Neural cell (in vitro differentiated cells): ENCODE measurements at regions not wholly inside any gene's neighbourhood (a gene's known extent, or its start where the extent isn't known, plus 50 kb on each side); places are given as distances from the start of the nearest gene placed in this dataset.

ENCODE experiments used
- CTCF ChIP-seq: fragments of 450-650 bp; IDR thresholded peaks from 2 replicates; pipeline ENCODE4 v1.5.1; 2014; ENCODE audit warnings: antibody characterized with exemption, mild to moderate bottlenecking, moderate library complexity; ENCODE audit not compliant: poor library complexity, severe bottlenecking
- SMC3 ChIP-seq: fragments of 450-650 bp; conservative IDR thresholded peaks from 2 replicates; pipeline ENCODE4 v1.6.1; 2014; ENCODE audit warnings: antibody characterized with exemption, mild to moderate bottlenecking, moderate library complexity; ENCODE audit not compliant: poor library complexity
- TF ChIP-seq, protein P1 (sequence below): IDR thresholded peaks from 2 replicates; pipeline ENCODE4 v1.6.1; 2012; ENCODE audit warnings: borderline replicate concordance

DNA sequence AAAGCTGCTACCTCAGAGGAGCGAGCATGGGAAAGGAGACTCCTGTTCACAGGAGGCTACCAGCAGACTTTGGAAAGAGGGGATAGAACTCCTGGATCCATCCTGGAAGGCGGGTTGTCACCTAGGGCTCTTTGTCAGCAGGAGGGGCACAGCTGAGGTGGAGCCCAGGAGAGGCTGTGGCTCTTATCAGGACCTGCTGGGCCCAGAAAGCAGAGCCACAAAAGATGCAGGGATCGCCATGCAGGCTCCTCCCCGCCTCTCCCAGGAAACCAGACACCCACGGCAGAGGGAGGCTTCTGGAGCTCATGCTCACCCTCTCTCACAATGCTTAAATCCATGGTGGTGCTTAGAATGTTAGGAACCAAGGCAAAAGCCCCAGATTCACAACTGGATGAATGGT, 994.2 kb downstream of the UQCRFS1 start:
- TF ChIP-seq SMC3 (no peak), CTCF (no peak)
- TF ChIP-seq, protein P1, sequence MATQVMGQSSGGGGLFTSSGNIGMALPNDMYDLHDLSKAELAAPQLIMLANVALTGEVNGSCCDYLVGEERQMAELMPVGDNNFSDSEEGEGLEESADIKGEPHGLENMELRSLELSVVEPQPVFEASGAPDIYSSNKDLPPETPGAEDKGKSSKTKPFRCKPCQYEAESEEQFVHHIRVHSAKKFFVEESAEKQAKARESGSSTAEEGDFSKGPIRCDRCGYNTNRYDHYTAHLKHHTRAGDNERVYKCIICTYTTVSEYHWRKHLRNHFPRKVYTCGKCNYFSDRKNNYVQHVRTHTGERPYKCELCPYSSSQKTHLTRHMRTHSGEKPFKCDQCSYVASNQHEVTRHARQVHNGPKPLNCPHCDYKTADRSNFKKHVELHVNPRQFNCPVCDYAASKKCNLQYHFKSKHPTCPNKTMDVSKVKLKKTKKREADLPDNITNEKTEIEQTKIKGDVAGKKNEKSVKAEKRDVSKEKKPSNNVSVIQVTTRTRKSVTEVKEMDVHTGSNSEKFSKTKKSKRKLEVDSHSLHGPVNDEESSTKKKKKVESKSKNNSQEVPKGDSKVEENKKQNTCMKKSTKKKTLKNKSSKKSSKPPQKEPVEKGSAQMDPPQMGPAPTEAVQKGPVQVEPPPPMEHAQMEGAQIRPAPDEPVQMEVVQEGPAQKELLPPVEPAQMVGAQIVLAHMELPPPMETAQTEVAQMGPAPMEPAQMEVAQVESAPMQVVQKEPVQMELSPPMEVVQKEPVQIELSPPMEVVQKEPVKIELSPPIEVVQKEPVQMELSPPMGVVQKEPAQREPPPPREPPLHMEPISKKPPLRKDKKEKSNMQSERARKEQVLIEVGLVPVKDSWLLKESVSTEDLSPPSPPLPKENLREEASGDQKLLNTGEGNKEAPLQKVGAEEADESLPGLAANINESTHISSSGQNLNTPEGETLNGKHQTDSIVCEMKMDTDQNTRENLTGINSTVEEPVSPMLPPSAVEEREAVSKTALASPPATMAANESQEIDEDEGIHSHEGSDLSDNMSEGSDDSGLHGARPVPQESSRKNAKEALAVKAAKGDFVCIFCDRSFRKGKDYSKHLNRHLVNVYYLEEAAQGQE = no peak
